Activated T-helper 17 cell treated with anti-CD3 and anti-CD28 coated beads, Interleukin-2, amount 50 U/mL, for 72 hours (primary cell): ENCODE measurements at regions not wholly inside any gene's neighbourhood (a gene's known extent, or its start where the extent isn't known, plus 50 kb on each side); places are given as distances from the start of the nearest gene placed in this dataset.

Experiments
- ATAC-seq: fragments of 150-1000 bp; cut with Tn5 transposase; replicated peaks from 2 replicates; pipeline ENCODE4 v1.10.0; 2021; ENCODE audit warnings: mild to moderate bottlenecking, moderate library complexity
- H3K27ac Mint-ChIP-seq: one replicate; pipeline ENCODE4 v1.8.0; 2022; ENCODE audit warnings: mixed read lengths
- H3K27me3 Mint-ChIP-seq: one replicate; pipeline ENCODE4 v1.8.0; 2022; ENCODE audit warnings: mixed read lengths
- H3K36me3 Mint-ChIP-seq: one replicate; pipeline ENCODE4 v1.8.0; 2022; ENCODE audit warnings: low read depth, mild to moderate bottlenecking, mixed read lengths
- H3K4me1 Mint-ChIP-seq: one replicate; pipeline ENCODE4 v1.8.0; 2022; ENCODE audit warnings: mixed read lengths
- H3K4me3 Mint-ChIP-seq: one replicate; pipeline ENCODE4 v1.8.0; 2022; ENCODE audit warnings: mild to moderate bottlenecking, mixed read lengths
- H3K9me3 Mint-ChIP-seq: one replicate; pipeline ENCODE4 v1.8.0; 2022; ENCODE audit warnings: mixed read lengths

- no peak for ATAC-seq
- Mint-ChIP-seq H3K4me3 (no peak overlapping the region), H3K9me3 (no peaks in the 10 kb centered on the region), H3K36me3 (no peaks in the 10 kb centered on the region), H3K4me1 (no peaks in the 10 kb centered on the region), H3K27ac (no peak overlapping the region), H3K27me3 (peaks cover 13% of the 10 kb centered on the region)
Observed at GRCh38 chr22:44597616-44598015, 99.6 kb upstream of the RTL6 start.

GRCh38 chr22:44596396-44597125 lies 98.5 kb upstream of the RTL6 start:
- ATAC-seq = no peak
- no peaks in the 10 kb centered on the region for H3K9me3 Mint-ChIP-seq
- H3K4me3 Mint-ChIP-seq = no peak overlapping the region
- H3K27ac Mint-ChIP-seq = no peak overlapping the region
- H3K36me3 Mint-ChIP-seq = no peaks in the 10 kb centered on the region
- H3K27me3 Mint-ChIP-seq = peaks cover 16% of the 10 kb centered on the region
- H3K4me1 Mint-ChIP-seq = no peaks in the 10 kb centered on the region

GRCh38 chr22:44595841-44596341 lies 97.9 kb upstream of the RTL6 start:
- peaks cover 16% of the 10 kb centered on the region for H3K27me3 Mint-ChIP-seq
- no peak overlapping the region for H3K4me3 Mint-ChIP-seq
- no peaks in the 10 kb centered on the region for H3K9me3 Mint-ChIP-seq
- no peaks in the 10 kb centered on the region for H3K4me1 Mint-ChIP-seq
- no peak for ATAC-seq
- H3K36me3 Mint-ChIP-seq = no peaks in the 10 kb centered on the region
- H3K27ac Mint-ChIP-seq = no peak overlapping the region

GRCh38 chr22:44594951-44595350 lies 96.9 kb upstream of the RTL6 start:
- H3K36me3 Mint-ChIP-seq = no peaks in the 10 kb centered on the region
- no peak for ATAC-seq
- peaks cover 16% of the 10 kb centered on the region for H3K27me3 Mint-ChIP-seq
- no peak overlapping the region for H3K27ac Mint-ChIP-seq
- no peaks in the 10 kb centered on the region for H3K4me1 Mint-ChIP-seq
- no peak overlapping the region for H3K4me3 Mint-ChIP-seq
- H3K9me3 Mint-ChIP-seq = no peaks in the 10 kb centered on the region

DNA sequence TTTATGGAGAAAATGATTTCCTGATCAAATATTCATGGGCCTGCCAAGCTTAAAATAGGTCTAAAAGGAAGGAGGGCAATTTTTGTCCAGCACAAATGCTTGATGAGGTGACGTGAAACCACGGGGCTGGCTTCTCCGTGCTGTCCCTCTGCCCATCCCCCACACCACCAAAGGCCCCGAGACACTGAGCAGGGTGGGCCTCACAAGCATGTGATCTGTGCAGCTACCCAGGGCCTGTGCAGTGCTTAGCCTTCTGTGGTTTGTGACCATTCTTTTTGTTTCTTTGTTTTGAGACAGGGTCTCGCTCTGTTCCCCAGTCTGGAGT lies 94.8 kb upstream of the RTL6 start:
- H3K4me3 Mint-ChIP-seq = no peak overlapping the region
- peaks cover 16% of the 10 kb centered on the region for H3K27me3 Mint-ChIP-seq
- no peak for ATAC-seq
- H3K4me1 Mint-ChIP-seq = no peaks in the 10 kb centered on the region
- H3K27ac Mint-ChIP-seq = no peak overlapping the region
- H3K36me3 Mint-ChIP-seq = no peaks in the 10 kb centered on the region
- no peaks in the 10 kb centered on the region for H3K9me3 Mint-ChIP-seq

DNA sequence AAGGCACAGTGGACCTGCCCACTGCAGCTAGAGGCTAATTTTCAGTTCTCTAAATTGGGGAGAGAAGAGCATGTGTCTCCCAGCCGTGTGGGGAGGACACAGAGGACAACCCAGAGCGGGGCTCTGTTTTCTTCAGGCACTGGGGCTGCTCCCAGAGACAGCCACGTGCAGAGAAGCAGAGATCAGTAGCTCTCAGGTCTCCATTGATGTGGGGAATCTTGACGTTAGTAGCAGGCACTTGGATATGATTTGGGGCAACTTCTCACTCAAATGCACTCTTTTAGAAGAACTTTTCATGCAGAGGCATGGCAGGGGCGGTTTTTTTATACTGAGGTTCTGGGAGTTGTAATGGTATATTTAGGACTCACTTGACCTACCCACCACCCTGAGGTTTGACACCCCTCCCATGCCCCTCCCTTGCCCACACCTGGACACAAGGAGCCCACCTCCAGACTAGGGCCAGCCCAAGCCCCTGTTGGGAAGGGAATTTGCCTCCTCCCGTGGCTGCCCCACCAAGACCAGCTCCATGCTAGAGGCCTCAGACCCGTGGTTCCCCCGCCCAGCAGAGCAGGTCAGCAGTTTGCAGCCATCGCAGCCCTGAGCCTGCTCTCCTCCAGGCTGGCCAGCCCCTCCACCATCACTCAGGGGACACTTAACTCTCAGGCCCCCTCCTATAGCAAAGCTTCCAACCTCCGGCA lies 94.2 kb upstream of the RTL6 start:
- no peak for ATAC-seq
- Mint-ChIP-seq H3K27me3 (peaks cover 16% of the 10 kb centered on the region), H3K4me1 (no peaks in the 10 kb centered on the region), H3K36me3 (no peaks in the 10 kb centered on the region), H3K4me3 (no peak overlapping the region), H3K9me3 (no peaks in the 10 kb centered on the region), H3K27ac (no peak overlapping the region)

DNA sequence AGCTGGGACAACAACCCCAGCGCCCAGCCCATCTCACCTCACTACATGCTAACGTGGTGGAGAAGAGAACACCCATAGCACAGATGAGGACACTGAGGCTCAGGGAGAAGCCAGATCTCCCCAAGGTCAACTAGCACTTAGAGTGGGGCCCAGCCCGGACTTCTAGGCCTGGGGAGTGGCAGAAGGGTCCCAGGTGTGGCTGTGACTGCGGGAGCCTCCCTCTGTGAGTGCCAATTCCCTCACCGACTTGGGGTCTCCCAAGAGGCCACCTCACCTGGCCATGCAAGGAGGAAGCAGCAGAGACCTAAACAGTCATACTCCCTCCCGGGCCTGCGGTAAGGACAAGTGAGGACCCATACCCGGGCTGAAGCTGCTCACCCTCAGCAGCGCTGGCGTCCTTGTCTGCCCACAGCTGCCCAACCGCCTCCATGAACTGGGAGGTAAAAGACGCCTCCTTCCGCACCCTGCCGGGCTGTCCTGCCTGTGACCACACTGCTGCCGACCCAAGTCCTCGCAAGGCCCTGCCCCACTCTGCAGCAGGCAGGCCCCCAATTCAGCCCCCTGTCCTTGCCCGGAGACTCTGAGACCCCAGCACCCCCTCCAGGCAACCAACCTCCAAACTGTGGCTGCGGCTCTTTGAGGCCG lies 93.2 kb upstream of the RTL6 start:
- Mint-ChIP-seq H3K27ac (no peak overlapping the region), H3K27me3 (peaks cover 22% of the 10 kb centered on the region), H3K36me3 (no peaks in the 10 kb centered on the region), H3K4me1 (peaks cover 4% of the 10 kb centered on the region), H3K4me3 (no peak overlapping the region), H3K9me3 (no peaks in the 10 kb centered on the region)
- no peak for ATAC-seq

- peaks cover 24% of the 10 kb centered on the region for H3K27me3 Mint-ChIP-seq
- no peak for ATAC-seq
- no peak overlapping the region for H3K4me3 Mint-ChIP-seq
- H3K36me3 Mint-ChIP-seq = no peaks in the 10 kb centered on the region
- no peak overlapping the region for H3K27ac Mint-ChIP-seq
- H3K4me1 Mint-ChIP-seq = peaks cover 4% of the 10 kb centered on the region
- H3K9me3 Mint-ChIP-seq = no peaks in the 10 kb centered on the region
Observed at GRCh38 chr22:44590291-44590690, 92.3 kb upstream of the RTL6 start.

DNA sequence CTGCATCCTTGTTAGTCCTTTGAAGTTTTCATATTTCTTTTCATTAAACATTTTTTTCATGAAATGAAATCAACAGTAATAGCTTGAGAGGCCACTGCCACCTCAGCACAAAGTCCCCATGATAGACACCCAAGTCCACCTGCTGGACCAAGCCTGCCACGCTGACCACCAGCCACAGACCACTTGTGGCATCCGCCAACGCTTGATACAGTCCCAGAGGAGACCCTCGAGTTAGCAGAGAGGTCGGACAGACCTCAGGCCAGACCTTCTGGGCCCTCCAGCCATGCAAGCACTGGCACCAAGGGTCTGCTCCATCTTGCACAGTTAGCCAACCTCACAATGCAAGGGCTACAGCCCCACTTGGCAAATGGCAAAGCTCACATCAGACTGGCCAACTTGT lies 91.8 kb upstream of the RTL6 start:
- H3K4me1 Mint-ChIP-seq = peaks cover 4% of the 10 kb centered on the region
- no peaks in the 10 kb centered on the region for H3K9me3 Mint-ChIP-seq
- H3K27ac Mint-ChIP-seq = no peak overlapping the region
- H3K36me3 Mint-ChIP-seq = no peaks in the 10 kb centered on the region
- H3K4me3 Mint-ChIP-seq = no peak overlapping the region
- ATAC-seq = no peak
- peaks cover 21% of the 10 kb centered on the region for H3K27me3 Mint-ChIP-seq

DNA sequence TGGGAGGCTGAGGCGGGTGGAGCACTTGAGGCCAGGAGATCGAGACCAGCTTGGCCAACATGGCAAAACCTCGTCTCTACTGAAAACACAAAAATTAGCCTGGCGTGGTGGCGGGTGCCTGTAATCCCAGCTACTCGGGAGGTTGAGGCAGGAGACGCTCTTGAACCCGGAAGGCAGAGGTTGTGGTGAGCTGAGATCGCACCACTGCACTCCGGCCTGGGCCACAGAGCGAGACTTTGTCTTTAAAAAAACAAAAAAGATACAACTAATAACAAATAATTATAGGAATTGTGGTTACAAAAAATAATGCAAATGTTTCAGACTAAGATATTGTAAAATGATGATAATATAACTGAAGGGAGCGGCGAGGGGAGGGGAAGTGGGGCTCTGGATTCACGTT lies 90.3 kb upstream of the RTL6 start:
- Mint-ChIP-seq H3K36me3 (no peaks in the 10 kb centered on the region), H3K4me3 (no peak overlapping the region), H3K4me1 (peaks cover 4% of the 10 kb centered on the region), H3K27ac (no peak overlapping the region), H3K9me3 (no peaks in the 10 kb centered on the region), H3K27me3 (peaks cover 24% of the 10 kb centered on the region)
- ATAC-seq = no peak

GRCh38 chr22:44587737-44588310 lies 89.8 kb upstream of the RTL6 start:
- H3K4me3 Mint-ChIP-seq = no peak overlapping the region
- H3K27me3 Mint-ChIP-seq = peaks cover 28% of the 10 kb centered on the region
- ATAC-seq = no peak
- H3K9me3 Mint-ChIP-seq = no peaks in the 10 kb centered on the region
- H3K4me1 Mint-ChIP-seq = peaks cover 4% of the 10 kb centered on the region
- no peaks in the 10 kb centered on the region for H3K36me3 Mint-ChIP-seq
- H3K27ac Mint-ChIP-seq = no peak overlapping the region

DNA sequence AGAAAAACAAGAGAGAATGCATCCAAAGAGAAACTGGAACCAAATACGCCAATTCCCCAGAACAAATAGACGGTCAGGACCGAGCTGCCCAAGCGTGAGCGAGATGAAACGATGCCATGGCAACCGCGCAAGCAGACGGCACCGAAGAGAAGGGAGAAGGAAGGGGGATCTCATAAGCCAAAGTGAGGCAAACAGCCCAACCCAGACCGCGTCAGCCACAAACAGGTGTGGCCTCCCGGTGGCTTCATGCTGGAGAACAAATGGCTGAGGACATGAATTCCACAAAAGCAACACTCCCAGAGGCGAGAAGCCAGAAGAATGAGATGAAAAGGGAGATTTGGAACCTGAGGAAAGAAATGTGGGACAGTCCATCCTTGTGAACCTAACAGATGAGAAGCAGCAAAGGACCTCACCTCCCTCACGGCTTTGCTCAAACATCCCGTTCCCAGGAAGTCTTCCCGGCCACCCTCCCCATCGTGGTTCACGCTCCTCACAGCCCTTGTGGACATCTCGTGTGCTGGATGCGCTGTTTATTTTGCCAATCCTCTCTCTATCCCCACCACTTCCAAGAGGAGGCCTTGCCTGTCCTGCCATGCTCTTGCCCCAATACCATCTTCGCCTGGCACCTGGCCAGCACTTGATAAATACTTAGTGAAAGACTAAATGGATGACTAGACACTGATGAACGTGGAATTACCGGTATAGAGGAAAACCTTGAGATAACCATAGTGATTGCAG lies 89.1 kb upstream of the RTL6 start:
- Mint-ChIP-seq H3K27me3 (peaks cover 28% of the 10 kb centered on the region), H3K4me3 (peak overlapping the region; percentile 4), H3K4me1 (peaks cover 4% of the 10 kb centered on the region), H3K27ac (no peak overlapping the region), H3K9me3 (no peaks in the 10 kb centered on the region), H3K36me3 (no peaks in the 10 kb centered on the region)
- ATAC-seq = no peak

DNA sequence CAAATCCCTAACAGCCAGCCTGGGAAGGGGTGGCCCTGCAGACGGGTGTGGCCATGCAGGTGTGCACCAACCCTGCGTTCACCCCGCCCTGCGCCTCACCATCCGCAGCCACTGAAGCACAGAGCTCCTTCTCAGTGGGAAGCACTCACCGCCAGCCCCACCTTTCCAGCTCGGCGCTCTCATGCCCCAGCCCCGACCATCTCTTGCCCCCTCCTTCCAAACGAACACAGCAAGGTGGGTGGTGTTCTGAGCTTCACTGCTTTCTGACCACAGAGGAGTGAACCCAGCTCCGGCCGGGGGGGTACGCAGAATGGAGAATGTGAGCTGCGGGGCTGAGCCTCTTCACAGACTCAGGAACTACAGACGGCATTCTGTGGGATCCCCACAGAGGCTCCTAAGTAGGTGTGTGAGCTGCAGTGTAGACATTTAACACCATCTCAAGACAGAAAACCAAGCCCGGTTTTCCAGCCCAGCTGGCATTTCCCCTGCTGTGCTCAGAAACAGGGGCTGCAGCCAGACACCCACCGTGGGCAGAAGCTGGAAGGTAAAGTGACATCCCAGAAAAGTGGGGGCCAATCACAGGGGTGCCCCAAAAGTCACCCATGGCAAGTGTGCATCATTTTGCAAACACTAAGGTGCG lies 88.4 kb upstream of the RTL6 start:
- H3K9me3 Mint-ChIP-seq = no peaks in the 10 kb centered on the region
- peaks cover 26% of the 10 kb centered on the region for H3K27me3 Mint-ChIP-seq
- peaks cover 4% of the 10 kb centered on the region for H3K4me1 Mint-ChIP-seq
- ATAC-seq = no peak
- H3K27ac Mint-ChIP-seq = no peak overlapping the region
- no peaks in the 10 kb centered on the region for H3K36me3 Mint-ChIP-seq
- H3K4me3 Mint-ChIP-seq = peak overlapping the region; percentile 4
